IPS-18c (cell line): ENCODE measurements at regions not wholly inside any gene's neighbourhood (a gene's known extent, or its start where the extent isn't known, plus 50 kb on each side); places are given as distances from the start of the nearest gene placed in this dataset.
"Not testable (repeated sequence)": the region's sequence is repeated elsewhere in the genome, so short reads cannot be mapped to it uniquely, and the experiment has no call there.

Experiments used
- H3K4me3 ChIP-seq: 2 replicates; pipeline ENCODE4 v1.7.0; 2013; ENCODE audit warnings: low read depth, mild to moderate bottlenecking, low read length, moderate library complexity; ENCODE audit not compliant: insufficient read depth
- H3K9me3 ChIP-seq: one replicate; pipeline ENCODE4 v1.6.1; 2013; ENCODE audit warnings: mild to moderate bottlenecking, low read length, moderate library complexity; ENCODE audit not compliant: control insufficient read depth, insufficient read depth

DNA sequence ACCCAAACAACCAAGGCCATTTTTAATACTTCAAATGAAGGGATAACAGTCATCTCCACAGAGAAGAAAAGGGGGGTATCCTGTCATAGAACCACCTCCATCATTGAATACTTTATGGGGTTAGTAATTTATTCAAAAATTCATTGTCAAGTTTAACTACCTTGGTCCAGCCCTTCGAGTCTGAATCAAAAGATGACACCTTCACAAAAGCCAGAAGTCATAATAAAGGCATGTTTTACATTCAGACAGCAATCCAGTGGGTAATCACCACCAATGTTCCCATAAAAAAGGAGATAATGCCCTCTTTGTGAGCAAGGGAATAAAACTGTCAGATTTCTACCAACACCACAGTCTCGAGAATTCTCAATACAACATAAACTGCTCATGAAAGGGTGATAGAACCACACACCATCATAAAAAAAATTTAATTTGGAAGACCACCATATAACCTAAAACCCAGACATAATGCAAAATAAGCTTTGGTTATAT lies 145.6 kb upstream of the ZBTB20 start:
- H3K9me3 ChIP-seq, result no peaks in the 10 kb centered on the region
- no peak overlapping the region for H3K4me3 ChIP-seq

DNA sequence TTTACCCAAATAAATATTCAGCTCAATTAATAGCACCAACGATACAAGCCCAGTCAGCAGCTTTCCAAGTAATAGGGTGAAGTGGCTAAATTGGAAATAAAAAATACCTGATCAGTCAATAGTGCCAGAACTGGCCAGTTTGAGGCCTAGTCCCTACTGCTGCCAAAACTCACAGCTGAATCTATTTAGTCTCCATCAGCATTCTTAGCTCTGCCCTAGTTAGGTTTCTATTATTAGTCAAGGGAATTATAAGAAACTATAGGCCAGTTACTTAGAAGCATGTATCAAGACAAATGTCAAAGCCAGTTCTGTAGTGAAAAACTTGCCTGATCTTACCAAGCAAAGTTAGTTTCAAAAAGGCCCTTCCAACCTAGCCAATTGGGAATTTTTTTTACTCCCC lies 146.2 kb upstream of the ZBTB20 start:
- no peaks in the 10 kb centered on the region for H3K9me3 ChIP-seq
- no peak overlapping the region for H3K4me3 ChIP-seq

DNA sequence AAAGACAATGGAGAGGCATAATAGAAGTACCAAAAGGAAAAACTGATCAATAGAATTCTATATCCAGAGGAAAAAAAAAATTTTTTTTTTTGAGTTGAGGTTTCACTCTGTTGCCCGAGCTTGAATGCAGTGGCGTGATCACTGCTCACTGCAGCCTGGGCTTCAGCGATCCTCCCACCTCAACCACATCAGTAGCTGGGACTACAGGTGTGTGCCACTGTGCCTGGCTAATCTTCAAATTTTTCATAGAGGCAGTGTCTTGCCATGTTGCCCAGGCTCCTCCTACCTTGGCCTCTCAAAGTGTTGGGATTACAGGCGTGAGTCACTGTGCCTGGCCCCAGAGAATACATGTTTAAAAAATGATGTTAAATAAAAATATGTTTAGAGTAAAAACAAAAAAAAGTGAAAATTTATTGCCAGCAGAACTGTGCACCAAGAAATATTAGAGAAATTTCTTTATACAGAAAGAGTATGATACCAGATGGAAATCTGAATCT lies 154.3 kb upstream of the ZBTB20 start:
- Histone ChIP-seq H3K4me3 (no peak overlapping the region), H3K9me3 (no peaks in the 10 kb centered on the region)

DNA sequence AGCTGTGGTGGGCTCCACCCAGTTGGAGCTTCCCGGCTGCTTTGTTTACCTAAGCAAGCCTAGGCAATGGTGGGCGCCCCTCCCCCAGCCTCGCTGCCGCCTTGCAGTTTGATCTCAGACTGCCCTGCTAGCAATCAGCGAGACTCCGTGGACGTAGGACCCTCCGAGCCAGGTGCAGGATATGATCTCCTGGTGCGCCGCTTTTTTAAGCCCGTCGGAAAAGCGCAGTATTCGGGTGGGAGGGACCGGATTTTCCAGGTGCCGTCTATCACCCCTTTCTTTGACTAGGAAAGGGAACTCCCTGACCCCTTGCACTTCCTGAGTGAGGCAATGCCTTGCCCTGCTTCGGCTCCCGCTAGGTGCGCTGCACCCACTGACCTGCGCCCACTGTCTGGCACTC lies 170.9 kb upstream of the ZBTB20 start:
- not testable (repeated sequence) for H3K4me3 ChIP-seq, H3K9me3 ChIP-seq

DNA sequence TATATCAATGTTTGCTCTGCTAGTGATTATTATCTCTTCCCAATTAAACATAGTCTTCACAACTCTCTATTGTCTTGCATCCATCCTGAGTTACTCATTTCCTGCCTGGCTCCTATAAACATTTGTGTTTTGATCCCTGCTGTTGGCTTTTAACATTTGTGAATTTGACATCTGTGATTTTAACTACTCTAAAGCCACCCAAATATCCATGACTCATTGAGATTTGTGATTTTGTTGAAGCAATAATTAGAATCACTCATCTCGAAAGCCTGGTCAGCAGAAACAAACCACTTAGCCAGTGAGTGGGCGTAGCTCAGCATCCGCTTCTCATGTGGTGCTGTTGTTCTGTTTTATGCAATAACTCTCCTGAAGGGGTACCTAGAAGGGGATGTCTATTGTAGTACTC lies 174.3 kb upstream of the ZBTB20 start:
- Histone ChIP-seq H3K4me3 (no peak overlapping the region), H3K9me3 (no peaks in the 10 kb centered on the region)

DNA sequence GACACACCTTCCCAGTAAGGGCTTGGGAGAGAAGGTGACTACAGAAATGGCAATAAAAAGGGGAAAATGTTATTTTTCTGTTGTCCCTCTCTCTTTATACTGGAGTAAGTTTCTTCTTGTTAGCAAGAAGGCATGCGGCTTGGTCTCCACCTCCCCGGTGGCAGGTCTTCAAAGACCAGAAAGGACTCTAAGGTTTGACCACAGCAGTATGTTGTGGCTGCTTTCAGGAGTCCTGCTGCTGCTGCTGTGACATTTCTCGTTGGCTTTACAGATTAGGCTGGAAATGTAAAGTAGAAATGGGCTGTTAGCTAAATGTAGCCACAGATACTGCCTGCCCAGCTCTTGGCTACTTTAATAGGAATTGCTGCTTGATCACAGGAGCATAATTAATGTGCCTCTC lies 175.8 kb upstream of the ZBTB20 start:
- Histone ChIP-seq H3K4me3 (no peak overlapping the region), H3K9me3 (no peaks in the 10 kb centered on the region)

DNA sequence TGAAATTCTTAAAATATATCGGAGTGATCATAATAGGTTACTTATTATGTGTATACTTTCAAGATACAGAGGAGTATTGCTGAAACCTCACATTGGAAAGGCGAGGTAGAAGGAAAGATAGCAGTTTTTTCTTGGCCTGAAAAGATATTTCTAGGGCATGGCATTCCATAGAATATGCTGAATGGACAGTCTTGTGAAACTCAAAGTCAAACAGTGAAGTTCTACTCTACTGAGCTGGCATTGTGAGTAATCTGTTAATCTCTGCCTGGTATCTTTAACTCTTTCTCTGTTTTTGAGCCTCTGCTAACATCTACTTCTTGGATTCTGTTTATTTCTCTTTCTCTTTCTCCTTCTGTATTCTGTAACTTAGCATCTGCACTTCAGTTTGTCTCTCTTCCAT lies 176.3 kb upstream of the ZBTB20 start:
- no peaks in the 10 kb centered on the region for H3K9me3 ChIP-seq
- no peak overlapping the region for H3K4me3 ChIP-seq

DNA sequence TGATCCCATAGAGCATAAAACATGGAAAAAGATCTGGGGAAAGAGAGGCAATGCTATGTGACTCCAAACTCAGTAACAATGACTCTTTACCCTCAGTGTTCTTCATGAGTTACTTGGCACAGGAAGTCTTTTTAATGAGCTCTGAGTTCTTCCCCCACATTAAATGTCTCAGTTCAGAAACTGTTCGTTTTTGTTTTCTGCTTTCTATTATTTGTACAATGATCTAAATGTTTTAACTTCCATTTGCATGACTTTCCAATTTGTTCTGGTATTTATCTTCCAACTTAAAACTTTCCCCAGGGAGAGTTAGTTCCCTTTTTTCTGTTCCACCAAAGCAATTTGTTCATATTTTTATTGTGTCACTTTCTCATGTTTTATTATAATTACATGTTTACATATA lies 177.0 kb upstream of the ZBTB20 start:
- H3K4me3 ChIP-seq, result no peak overlapping the region

DNA sequence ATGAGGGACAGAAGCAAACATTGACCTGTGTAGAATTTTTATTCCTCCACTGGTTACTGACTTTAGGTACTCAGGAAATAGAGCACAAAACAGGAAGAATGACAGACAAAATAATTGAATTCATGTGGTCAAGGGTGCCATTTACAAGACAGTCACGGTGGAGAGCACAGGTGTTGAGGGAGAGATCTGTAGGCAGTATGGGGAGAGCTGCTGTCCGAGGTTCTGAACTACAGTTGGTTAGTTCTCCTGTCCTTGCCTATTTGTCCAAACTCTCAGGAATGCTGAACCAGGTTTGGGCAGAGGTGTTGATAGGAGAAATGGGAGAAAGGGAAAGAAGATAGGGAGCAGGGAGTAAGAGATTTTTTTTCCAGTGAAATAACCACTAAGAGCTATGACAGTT lies 178.5 kb upstream of the ZBTB20 start:
- H3K9me3 ChIP-seq, result no peaks in the 10 kb centered on the region
- no peak overlapping the region for H3K4me3 ChIP-seq

More for the DNA sequence above, 177.0 kb upstream of the ZBTB20 start:
- H3K9me3 ChIP-seq, result no peaks in the 10 kb centered on the region

DNA sequence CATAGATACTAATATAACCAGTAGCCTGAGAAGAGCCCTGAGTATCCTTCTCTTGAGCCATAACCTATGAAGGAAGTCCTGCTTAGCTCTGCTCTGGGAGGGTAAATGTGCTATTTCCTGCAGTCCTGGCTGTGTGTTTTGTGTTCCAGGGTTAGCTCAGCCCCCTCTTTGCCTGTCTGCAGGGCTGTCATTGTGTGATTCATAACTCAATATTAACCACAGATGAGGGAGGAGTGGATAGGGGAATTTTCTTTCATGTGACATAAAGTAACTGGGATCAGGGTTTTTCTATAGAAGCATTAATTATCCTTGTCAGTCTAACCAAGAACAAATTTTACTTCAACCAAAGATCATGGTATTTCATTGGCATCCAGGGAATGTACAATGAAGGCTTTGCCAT lies 183.3 kb upstream of the ZBTB20 start:
- H3K4me3 ChIP-seq, result no peak overlapping the region

DNA sequence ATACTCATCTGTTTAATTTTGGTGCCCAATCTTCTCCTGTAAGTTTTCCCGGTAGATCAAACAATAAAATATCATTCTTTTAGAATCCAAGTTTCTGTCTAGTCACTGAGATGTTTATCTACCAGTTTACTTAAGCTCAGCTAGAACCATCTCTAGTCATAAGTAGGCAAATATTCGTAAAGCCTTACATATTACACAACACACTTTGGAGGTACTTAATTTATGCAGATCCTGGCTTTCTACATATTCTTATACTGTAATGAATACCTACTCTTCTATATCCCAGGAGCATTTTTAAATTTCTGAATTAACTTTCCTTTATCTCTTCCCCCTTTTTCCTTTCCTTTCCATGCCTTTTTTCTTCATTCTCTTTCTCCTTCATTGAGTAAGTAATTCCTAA lies 185.9 kb upstream of the ZBTB20 start:
- no peak overlapping the region for H3K4me3 ChIP-seq
- no peaks in the 10 kb centered on the region for H3K9me3 ChIP-seq

More for the DNA sequence above, 183.3 kb upstream of the ZBTB20 start:
- no peaks in the 10 kb centered on the region for H3K9me3 ChIP-seq

DNA sequence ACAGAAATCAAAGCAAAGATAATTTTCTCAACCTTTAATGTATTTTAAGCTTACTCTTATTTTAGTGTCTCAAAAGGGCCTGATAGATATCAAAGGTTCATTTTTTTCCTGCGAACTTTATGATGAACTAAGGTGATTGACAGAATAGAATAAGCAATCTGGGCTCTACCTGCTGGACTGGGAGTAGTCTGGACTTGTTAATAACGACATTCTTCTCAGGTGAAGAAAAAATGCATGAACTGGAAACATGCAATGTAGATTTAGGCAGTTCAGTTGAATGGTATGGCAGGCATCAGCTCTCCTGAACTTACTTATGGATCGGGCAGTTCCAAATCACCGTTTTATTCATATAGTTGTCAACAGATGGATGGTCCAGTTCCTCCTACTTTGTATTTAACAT lies 189.7 kb upstream of the ZBTB20 start:
- H3K4me3 ChIP-seq, result no peak overlapping the region

DNA sequence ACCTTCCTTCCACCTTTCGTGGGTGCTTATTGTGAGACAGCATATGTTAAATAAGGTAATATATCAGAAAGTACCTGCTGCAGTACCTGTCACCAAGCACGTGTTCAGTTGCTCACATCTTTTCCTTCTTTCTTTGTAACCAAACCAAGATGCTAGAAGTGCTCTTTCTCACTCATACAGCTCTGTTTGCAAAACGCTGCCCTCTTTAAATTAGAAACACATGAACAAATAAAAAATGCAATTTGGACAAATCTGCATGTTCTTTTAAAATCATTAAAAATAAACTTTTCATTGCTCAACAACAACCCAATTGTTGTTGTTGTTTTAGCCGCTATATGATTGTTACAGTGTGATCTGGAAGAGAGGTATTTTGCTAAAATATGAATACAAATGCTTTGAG lies 193.5 kb upstream of the ZBTB20 start:
- no peak overlapping the region for H3K4me3 ChIP-seq
- H3K9me3 ChIP-seq, result no peaks in the 10 kb centered on the region

More for the DNA sequence above, 189.7 kb upstream of the ZBTB20 start:
- H3K9me3 ChIP-seq, result no peaks in the 10 kb centered on the region

DNA sequence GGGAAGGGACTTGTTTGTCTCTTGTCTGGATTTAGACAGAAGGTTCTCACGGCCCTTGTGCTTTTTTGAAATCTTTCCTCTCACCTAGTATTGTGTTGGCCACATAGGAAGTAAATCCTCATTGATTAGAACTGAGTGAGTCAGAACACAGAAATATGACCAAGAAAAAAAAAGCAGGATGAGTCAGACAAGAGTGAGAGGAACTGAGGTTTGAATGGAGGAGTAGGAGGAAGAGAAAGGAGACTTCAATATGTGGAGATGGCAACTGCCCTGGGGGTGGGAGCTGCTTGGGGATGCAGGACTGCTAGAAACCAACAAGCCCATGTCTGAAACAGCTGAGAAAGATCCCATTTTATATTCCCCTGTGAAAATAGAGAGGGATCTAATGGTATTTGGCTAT lies 194.1 kb upstream of the ZBTB20 start:
- H3K4me3 ChIP-seq, result no peak overlapping the region

DNA sequence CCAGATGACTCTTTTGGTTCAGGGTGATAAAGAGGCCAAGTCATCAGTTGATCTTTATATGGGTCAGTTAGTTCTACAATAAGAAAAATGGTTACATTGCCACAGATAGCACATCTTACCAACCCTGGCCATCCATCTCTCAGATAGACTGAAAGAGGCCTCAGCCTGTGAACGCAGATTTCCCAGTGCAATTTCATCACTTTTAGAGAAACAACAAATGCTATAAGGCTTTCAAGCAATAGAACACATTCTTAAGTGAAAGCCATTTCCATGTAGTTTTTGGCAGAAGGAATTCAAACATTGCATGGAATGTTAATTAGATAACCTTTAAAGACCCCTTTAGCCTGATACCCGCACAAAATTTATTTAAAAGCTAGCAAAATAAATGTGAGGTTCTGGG lies 200.6 kb upstream of the ZBTB20 start:
- H3K9me3 ChIP-seq, result no peaks in the 10 kb centered on the region
- H3K4me3 ChIP-seq, result no peak overlapping the region

More for the DNA sequence above, 194.1 kb upstream of the ZBTB20 start:
- no peaks in the 10 kb centered on the region for H3K9me3 ChIP-seq

DNA sequence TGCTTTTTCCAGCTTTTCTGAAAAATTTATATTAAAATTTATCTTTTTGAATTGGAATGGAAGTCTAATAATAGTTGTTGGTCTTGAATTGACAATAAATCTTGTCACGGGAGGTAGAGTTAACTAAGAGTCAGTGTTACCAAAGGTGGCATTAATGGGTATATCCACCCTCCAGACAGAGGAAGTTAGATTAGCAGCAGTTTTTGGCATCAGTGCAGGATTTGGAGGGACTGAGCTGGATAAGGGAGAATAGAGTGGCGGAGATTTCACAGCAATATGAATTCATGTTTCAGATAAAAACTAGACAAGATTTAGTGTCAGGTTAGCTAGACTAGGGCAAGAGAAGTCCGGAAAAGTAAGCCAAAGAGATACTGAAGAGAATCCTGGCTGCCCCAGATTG lies 201.3 kb upstream of the ZBTB20 start:
- no peak overlapping the region for H3K4me3 ChIP-seq

DNA sequence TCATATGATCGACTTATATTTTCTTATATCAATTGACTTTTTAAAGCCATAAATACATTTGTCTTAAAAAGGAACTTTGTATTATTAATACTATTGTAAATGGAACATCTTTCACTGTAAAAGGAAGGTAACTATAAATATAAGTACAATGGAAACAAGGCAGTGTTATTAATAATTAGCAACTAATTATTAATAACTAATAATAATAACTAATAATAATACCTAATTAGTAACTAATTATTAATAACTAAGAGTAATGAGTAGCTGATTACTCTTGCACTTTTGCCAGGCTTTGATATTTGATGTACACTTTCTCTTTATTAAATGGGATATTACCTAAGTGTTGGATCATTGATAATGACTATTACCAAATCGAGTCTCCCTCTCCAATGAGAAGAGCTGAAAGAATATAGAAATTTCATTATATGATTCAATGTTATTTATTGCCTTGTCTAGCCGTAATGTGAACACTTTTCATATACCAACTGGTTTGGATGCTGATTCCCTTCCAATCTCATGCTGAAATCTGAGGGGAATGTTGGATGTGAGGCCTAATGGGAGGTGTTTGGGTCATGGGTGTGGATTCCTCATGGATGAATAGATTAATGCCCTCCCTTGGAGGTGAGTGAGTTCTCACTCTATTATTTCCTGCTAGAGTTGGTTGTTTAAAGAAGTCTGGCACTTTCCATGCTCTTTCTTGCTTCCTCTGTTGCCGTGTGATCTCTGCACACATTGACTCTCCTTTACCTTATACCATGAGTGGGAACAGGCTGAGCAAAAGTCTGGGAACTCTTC lies 202.1 kb upstream of the ZBTB20 start:
- Histone ChIP-seq H3K4me3 (no peak overlapping the region), H3K9me3 (no peaks in the 10 kb centered on the region)

More for the DNA sequence above, 201.3 kb upstream of the ZBTB20 start:
- H3K9me3 ChIP-seq, result no peaks in the 10 kb centered on the region

DNA sequence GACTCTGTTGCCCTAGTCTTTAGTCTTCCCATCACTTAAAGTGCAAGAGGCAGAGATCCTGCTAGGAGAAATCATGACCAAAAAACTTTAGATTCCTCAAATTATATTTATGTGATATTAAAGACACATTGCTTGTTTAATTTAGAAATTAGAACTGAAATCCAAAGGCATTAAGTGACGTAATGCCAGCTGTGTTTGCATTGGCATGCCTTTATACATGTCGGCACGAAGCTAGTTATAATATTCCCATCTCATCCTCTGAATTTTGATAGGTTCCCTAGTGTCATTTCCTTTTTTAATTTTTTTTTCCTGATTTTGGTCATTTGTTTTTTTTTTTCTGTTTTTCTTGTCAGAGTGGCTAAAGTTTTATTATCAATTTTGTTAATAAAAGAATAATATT lies 203.5 kb upstream of the ZBTB20 start:
- H3K4me3 ChIP-seq, result no peak overlapping the region
- no peaks in the 10 kb centered on the region for H3K9me3 ChIP-seq

DNA sequence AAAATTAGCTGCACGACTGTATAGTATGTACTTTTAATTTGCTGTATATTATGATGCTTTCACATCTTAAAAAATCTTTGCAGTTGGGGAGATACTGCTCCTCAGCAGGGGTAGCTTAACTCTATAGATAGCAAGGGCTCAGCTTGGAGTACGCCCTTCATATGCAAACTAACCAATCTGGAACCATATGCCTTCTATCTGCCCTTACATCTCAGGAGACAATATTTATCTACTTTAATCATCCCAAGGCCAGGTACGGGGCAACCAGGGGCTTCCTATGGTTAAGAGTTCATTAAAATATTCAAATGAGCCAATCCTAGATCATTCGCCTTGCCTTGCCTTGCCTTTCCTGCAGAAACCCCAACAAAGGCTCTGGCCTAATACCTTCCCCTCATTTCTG lies 204.1 kb upstream of the ZBTB20 start:
- no peak overlapping the region for H3K4me3 ChIP-seq

More for the DNA sequence above, 204.1 kb upstream of the ZBTB20 start:
- H3K9me3 ChIP-seq, result no peaks in the 10 kb centered on the region
